ENCODE measurements at regions not wholly inside any gene's neighbourhood (a gene's known extent, or its start where the extent isn't known, plus 50 kb on each side); places are given as distances from the start of the nearest gene placed in this dataset.

DNA sequence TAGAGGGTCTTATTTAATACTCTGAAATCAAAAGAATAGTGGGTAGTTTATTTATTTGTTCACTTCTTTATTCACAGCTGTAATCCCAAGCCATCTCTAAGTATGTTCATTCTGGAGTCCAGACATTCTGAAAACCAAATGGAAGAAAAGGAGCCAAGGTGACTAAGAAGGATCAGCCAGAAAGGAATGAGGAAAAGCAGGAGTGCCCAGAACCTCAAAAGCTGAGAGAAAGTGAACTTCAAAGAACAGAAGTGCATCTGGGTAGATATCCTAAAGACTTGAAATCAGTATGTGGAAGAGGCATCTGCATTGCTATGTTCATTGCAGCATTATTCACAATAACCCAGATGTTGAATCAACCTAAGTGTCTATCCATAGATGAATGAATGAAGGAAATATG is 94.8 kb downstream of the VIP start:
- Histone ChIP-seq H3K4me1 (ENCODE audit: low read length) (no peaks in the 10 kb centered on the region), H3K27me3 (ENCODE audit: low read length) (no peaks in the 10 kb centered on the region), H3K9ac (ENCODE audit: low read length) (no peak overlapping the region), H3K79me2 (ENCODE audit: low read length) (no peaks in the 10 kb centered on the region), H3K9me2 (replicated peaks; ENCODE audit: insufficient read depth, low read length) (no peaks in the 10 kb centered on the region), H3K9me3 (ENCODE audit: low read length) (no peaks in the 10 kb centered on the region; the same call in 1 of the 2 replicates), H4K20me1 (ENCODE audit: insufficient read depth, low read depth, low read length) (no peaks in the 10 kb centered on the region), H3K4me2 (ENCODE audit: low read depth, low read length, poor library complexity, severe bottlenecking) (no peak overlapping the region), H3K27ac (ENCODE audit: low read length) (no peak overlapping the region), H3K4me3 (ENCODE audit: low read length) (no peak overlapping the region), H2AFZ (ENCODE audit: low read length) (no peak overlapping the region), H3K36me3 (ENCODE audit: insufficient read depth, low read length) (no peaks in the 10 kb centered on the region)
- no peak for DNase-seq

DNA sequence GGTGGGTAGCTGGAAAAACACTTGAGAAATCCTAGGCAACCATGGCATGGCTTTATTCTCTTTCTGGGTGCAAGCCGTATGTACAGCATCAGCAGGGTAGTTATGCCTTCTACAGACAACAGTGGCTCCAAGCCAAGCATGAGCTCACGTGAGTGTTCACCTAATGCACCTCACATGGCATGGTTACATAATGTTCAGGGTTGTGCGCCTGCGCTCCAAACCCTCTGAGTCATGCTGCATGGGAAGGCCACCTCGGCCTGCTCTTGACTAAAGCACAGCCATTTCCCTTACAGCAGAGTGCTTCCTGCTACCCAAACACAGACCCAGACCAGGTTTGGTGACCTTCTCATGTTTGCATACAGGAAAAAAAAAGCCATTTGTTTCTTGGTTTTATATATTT is 96.2 kb downstream of the VIP start:
- no peaks in the 10 kb centered on the region for H3K4me1 ChIP-seq (ENCODE audit: low read length)
- H3K4me2 ChIP-seq (ENCODE audit: low read depth, low read length, poor library complexity, severe bottlenecking): no peak overlapping the region
- DNase-seq: peak; percentile 42
- no peak overlapping the region for H3K27ac ChIP-seq (ENCODE audit: low read length)
- no peaks in the 10 kb centered on the region for H3K27me3 ChIP-seq (ENCODE audit: low read length)
- no peaks in the 10 kb centered on the region for H3K79me2 ChIP-seq (ENCODE audit: low read length)
- H4K20me1 ChIP-seq (ENCODE audit: insufficient read depth, low read depth, low read length): no peaks in the 10 kb centered on the region
- no peak overlapping the region for H2AFZ ChIP-seq (ENCODE audit: low read length)
- H3K9ac ChIP-seq (ENCODE audit: low read length): no peak overlapping the region
- H3K9me2 ChIP-seq (replicated peaks; ENCODE audit: insufficient read depth, low read length): no peaks in the 10 kb centered on the region
- no peaks in the 10 kb centered on the region for H3K36me3 ChIP-seq (ENCODE audit: insufficient read depth, low read length)
- no peak overlapping the region for H3K4me3 ChIP-seq (ENCODE audit: low read length)
- no peaks in the 10 kb centered on the region; the same call in 1 of the 2 replicates for H3K9me3 ChIP-seq (ENCODE audit: low read length)

DNA sequence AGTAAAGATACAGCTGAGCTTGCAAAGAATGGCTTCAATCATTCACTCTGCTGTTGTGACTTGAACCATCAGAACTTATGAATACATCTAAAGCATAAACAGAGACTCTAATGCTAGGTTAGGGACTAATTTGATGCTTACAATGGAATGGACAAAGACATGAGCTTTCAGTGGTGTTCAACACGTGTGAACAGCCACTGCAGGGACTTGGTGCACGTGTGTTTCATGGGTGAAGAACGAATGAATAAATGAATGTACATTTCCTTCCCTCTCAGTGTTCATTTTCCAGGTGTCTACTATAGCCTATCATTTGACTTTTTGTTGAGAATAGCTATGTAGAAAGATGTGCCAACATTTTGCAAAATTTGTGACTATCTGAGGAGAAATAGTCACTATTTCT is 98.3 kb downstream of the VIP start:
- no peaks in the 10 kb centered on the region for H3K79me2 ChIP-seq (ENCODE audit: low read length)
- H3K4me3 ChIP-seq (ENCODE audit: low read length): no peak overlapping the region
- no peaks in the 10 kb centered on the region for H3K36me3 ChIP-seq (ENCODE audit: insufficient read depth, low read length)
- no peaks in the 10 kb centered on the region; the same call in 1 of the 2 replicates for H3K9me3 ChIP-seq (ENCODE audit: low read length)
- H3K9ac ChIP-seq (ENCODE audit: low read length): no peak overlapping the region
- H3K4me1 ChIP-seq (ENCODE audit: low read length): no peaks in the 10 kb centered on the region
- no peak overlapping the region for H3K4me2 ChIP-seq (ENCODE audit: low read depth, low read length, poor library complexity, severe bottlenecking)
- no peaks in the 10 kb centered on the region for H4K20me1 ChIP-seq (ENCODE audit: insufficient read depth, low read depth, low read length)
- H3K9me2 ChIP-seq (replicated peaks; ENCODE audit: insufficient read depth, low read length): no peaks in the 10 kb centered on the region
- H2AFZ ChIP-seq (ENCODE audit: low read length): no peak overlapping the region
- H3K27ac ChIP-seq (ENCODE audit: low read length): no peak overlapping the region
- H3K27me3 ChIP-seq (ENCODE audit: low read length): no peaks in the 10 kb centered on the region
- no peak for DNase-seq

DNA sequence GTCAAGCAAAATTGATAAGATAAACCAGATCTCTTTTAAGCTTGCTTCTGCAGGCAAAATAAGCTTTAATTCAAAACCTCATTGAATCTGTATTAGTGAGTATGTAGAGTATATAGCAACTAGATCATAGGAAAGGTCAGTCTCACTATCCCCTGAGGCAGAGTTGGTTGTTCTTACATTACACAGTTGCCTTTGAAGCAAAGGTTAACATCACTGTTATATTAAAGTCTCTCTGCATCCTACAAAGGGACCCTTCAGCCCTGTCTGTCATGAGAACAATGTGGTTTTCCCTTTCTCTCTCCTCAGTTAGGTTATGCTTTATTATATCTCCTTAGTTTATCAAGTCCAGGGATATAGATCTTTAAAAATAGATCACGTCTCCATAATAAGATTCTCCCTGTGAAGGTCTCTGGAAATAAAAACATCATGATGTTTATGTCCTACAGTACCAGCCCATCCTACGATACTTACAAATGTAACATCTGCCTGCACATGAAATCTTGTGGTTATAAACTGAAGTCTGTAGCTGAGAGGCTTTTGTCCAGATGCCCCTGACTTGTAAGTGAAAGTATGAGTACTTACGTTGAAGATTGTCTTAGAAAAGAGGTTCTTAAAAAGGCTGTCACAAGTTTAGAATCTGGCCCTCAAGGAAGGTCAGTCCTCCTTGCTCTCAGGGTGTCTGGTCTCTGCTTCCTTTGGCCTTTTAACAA is 103.6 kb downstream of the VIP start:
- Histone ChIP-seq H3K27ac (ENCODE audit: low read length) (no peak overlapping the region), H3K79me2 (ENCODE audit: low read length) (no peaks in the 10 kb centered on the region), H4K20me1 (ENCODE audit: insufficient read depth, low read depth, low read length) (no peaks in the 10 kb centered on the region), H3K4me2 (ENCODE audit: low read depth, low read length, poor library complexity, severe bottlenecking) (no peak overlapping the region), H3K36me3 (ENCODE audit: insufficient read depth, low read length) (no peaks in the 10 kb centered on the region), H3K9me2 (replicated peaks; ENCODE audit: insufficient read depth, low read length) (no peaks in the 10 kb centered on the region), H3K4me1 (ENCODE audit: low read length) (no peaks in the 10 kb centered on the region), H3K9me3 (ENCODE audit: low read length) (no peaks in the 10 kb centered on the region), H3K4me3 (ENCODE audit: low read length) (no peak overlapping the region), H3K9ac (ENCODE audit: low read length) (no peak overlapping the region), H2AFZ (ENCODE audit: low read length) (no peak overlapping the region), H3K27me3 (ENCODE audit: low read length) (no peaks in the 10 kb centered on the region)
- no peak for DNase-seq

DNA sequence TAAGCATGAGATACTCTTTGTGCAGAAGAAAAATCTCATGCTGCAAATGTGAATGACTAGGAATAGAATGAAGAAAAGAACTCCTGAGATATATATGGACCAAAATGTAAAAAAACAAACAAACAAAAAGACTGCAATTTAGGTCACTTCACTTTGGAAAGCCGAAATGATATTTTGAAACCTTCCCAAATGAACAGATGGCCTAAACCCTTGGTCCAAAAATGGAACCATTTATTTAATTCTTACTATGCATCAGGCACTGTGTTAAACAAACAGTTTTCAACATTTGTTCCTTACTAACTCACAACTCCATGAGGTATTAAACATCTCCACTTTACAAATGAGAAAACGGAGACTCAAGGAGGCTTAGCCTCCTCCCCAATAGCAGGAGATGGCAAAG is 107.5 kb downstream of the VIP start:
- H3K9me2 ChIP-seq (replicated peaks; ENCODE audit: insufficient read depth, low read length): no peaks in the 10 kb centered on the region
- no peak overlapping the region for H3K9ac ChIP-seq (ENCODE audit: low read length)
- H2AFZ ChIP-seq (ENCODE audit: low read length): no peak overlapping the region
- no peaks in the 10 kb centered on the region for H3K4me1 ChIP-seq (ENCODE audit: low read length)
- no peaks in the 10 kb centered on the region for H3K27me3 ChIP-seq (ENCODE audit: low read length)
- H3K4me2 ChIP-seq (ENCODE audit: low read depth, low read length, poor library complexity, severe bottlenecking): no peak overlapping the region
- H4K20me1 ChIP-seq (ENCODE audit: insufficient read depth, low read depth, low read length): no peaks in the 10 kb centered on the region
- no peak overlapping the region for H3K4me3 ChIP-seq (ENCODE audit: low read length)
- H3K27ac ChIP-seq (ENCODE audit: low read length): no peak overlapping the region
- no peaks in the 10 kb centered on the region for H3K9me3 ChIP-seq (ENCODE audit: low read length)
- H3K36me3 ChIP-seq (ENCODE audit: insufficient read depth, low read length): no peaks in the 10 kb centered on the region
- H3K79me2 ChIP-seq (ENCODE audit: low read length): no peaks in the 10 kb centered on the region
- no peak for DNase-seq

DNA sequence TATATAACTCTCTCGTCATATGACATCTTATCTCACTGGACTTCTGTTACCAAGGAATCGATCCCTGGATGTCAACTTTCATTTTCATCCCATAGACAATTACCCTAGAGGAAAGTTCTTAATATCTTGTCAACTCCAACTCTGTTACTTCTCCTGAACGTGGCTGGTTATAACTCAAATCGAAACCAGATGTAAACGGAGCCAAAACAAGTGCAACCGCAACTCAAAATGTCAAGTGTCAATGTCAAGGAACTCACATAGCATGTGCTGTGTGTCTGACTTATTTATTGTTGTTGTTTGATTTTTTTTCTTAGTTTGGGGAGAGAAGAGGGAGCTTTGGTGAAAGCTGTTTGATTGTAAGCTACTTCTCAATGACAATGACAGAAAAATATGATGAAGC is 108.6 kb downstream of the VIP start:
- H3K9me2 ChIP-seq (replicated peaks; ENCODE audit: insufficient read depth, low read length): no peaks in the 10 kb centered on the region
- no peak overlapping the region for H3K4me2 ChIP-seq (ENCODE audit: low read depth, low read length, poor library complexity, severe bottlenecking)
- H3K4me3 ChIP-seq (ENCODE audit: low read length): no peak overlapping the region
- H3K9me3 ChIP-seq (ENCODE audit: low read length): no peaks in the 10 kb centered on the region
- no peak overlapping the region for H3K9ac ChIP-seq (ENCODE audit: low read length)
- H3K36me3 ChIP-seq (ENCODE audit: insufficient read depth, low read length): no peaks in the 10 kb centered on the region
- H4K20me1 ChIP-seq (ENCODE audit: insufficient read depth, low read depth, low read length): no peaks in the 10 kb centered on the region
- no peaks in the 10 kb centered on the region for H3K79me2 ChIP-seq (ENCODE audit: low read length)
- no peak for DNase-seq
- H3K27me3 ChIP-seq (ENCODE audit: low read length): no peaks in the 10 kb centered on the region
- H3K27ac ChIP-seq (ENCODE audit: low read length): no peak overlapping the region
- no peaks in the 10 kb centered on the region for H3K4me1 ChIP-seq (ENCODE audit: low read length)
- H2AFZ ChIP-seq (ENCODE audit: low read length): no peak overlapping the region

DNA sequence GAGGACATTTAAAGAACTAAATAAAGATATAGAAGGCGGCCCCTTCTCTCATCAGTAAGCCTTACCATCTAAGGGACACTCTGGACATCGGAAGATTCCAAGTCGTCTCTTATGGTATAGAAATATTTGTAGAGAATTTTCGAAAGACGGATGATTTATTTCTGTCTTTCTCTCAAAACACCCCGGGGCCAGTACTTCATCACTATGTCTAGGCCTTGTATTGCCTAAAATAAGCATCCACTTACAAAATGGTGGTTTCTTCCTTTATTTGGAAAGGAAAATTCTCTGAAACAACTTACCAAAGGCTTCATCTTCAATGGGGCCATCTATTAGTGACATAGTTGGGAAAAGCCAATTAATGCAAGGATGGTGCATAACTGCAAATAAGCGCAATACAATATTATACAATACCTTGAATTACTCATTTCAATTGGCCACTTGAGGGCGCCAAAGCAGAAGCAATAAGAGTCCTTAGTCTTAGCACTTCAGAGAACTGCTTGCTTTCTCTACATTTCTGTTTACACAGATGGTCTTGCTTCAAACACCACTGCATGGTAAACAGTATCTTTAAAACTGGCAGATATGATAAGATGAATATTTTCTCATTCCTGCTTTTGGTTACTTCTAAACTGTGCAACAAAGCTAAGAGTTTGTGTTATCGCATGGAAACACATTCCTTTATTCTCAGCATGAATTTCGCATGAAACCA is 113.2 kb downstream of the VIP start:
- no peaks in the 10 kb centered on the region for H3K4me1 ChIP-seq (ENCODE audit: low read length)
- no peak overlapping the region for H3K27ac ChIP-seq (ENCODE audit: low read length)
- H3K9ac ChIP-seq (ENCODE audit: low read length): no peak overlapping the region
- H3K27me3 ChIP-seq (ENCODE audit: low read length): no peaks in the 10 kb centered on the region
- no peaks in the 10 kb centered on the region for H3K9me3 ChIP-seq (ENCODE audit: low read length)
- no peak overlapping the region for H3K4me3 ChIP-seq (ENCODE audit: low read length)
- peak; percentile 86 for DNase-seq
- no peak overlapping the region for H2AFZ ChIP-seq (ENCODE audit: low read length)
- H4K20me1 ChIP-seq (ENCODE audit: insufficient read depth, low read depth, low read length): no peaks in the 10 kb centered on the region
- no peaks in the 10 kb centered on the region for H3K9me2 ChIP-seq (replicated peaks; ENCODE audit: insufficient read depth, low read length)
- no peak overlapping the region for H3K4me2 ChIP-seq (ENCODE audit: low read depth, low read length, poor library complexity, severe bottlenecking)
- H3K79me2 ChIP-seq (ENCODE audit: low read length): no peaks in the 10 kb centered on the region
- H3K36me3 ChIP-seq (ENCODE audit: insufficient read depth, low read length): no peaks in the 10 kb centered on the region

DNA sequence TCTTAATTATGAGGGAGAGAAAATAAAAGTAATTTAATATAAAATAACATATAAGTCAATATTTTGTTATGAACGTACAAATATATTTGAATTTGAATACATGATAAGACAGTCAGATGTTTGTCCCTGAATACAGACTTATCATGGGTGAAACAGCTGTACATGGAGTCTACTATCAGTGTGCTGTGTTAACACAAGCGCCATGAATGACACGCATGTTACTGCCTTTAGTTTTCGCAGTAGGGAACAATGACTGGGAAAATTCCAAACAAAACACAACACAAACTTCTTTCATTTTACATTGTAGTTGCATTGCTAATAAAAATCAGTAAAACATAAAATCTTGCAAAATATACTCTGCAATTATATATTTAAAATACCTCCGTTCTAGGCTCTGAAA is 108.6 kb downstream of the FBXO5 start:
- no peak overlapping the region for H2AFZ ChIP-seq (ENCODE audit: low read length)
- no peaks in the 10 kb centered on the region for H3K9me2 ChIP-seq (replicated peaks; ENCODE audit: insufficient read depth, low read length)
- no peak for DNase-seq
- H3K9me3 ChIP-seq (ENCODE audit: low read length): no peaks in the 10 kb centered on the region
- H3K4me2 ChIP-seq (ENCODE audit: low read depth, low read length, poor library complexity, severe bottlenecking): no peak overlapping the region
- H3K79me2 ChIP-seq (ENCODE audit: low read length): no peaks in the 10 kb centered on the region
- H3K27me3 ChIP-seq (ENCODE audit: low read length): no peaks in the 10 kb centered on the region
- no peak overlapping the region for H3K4me3 ChIP-seq (ENCODE audit: low read length)
- H3K4me1 ChIP-seq (ENCODE audit: low read length): no peaks in the 10 kb centered on the region
- no peak overlapping the region for H3K9ac ChIP-seq (ENCODE audit: low read length)
- no peak overlapping the region for H3K27ac ChIP-seq (ENCODE audit: low read length)
- no peaks in the 10 kb centered on the region for H4K20me1 ChIP-seq (ENCODE audit: insufficient read depth, low read depth, low read length)
- H3K36me3 ChIP-seq (ENCODE audit: insufficient read depth, low read length): no peaks in the 10 kb centered on the region

All from Karpas-422 (cell line).